Pancreas (tissue), 10 donors: ENCODE measurements at regions not wholly inside any gene's neighbourhood (a gene's known extent, or its start where the extent isn't known, plus 50 kb on each side); places are given as distances from the start of the nearest gene placed in this dataset.

Experiments used
- ATAC-seq, 4 donors: fragments of 200-7000 bp; cut with Tn5 transposase; one replicate each; pipeline versions ENCODE4 v1.8.0 to v1.9.1; 2020; ENCODE audit warnings: mild to moderate bottlenecking in 4 of 4, moderate library complexity in 4 of 4
- DNase-seq, 6 donors: peaks; one replicate each; pipeline ENCODE4 v3.0.0-alpha.2; 2020
- FAIRE-seq: peaks from 2 replicates; lab custom pipeline; 2012; peaks lifted over from hg19 to GRCh38; lab: Jason Lieb, UNC
- H3K27ac ChIP-seq, 4 donors: fragments of 200-600 bp; sonication (generic); 1 replicate in 3 of 4; 2 replicates in 1 of 4; pipeline versions ENCODE4 v1.5.0 to v1.8.0; 2020
- H3K27me3 ChIP-seq, 4 donors: fragments of 200-600 bp; one replicate each; pipeline ENCODE4 v1.8.0; 2021
- H3K36me3 ChIP-seq, 3 donors: fragments of 200-600 bp; sonication (generic) in 1 of 3; one replicate each; pipeline versions ENCODE4 v1.5.0 to v1.8.0; 2020 to 2021
- H3K4me1 ChIP-seq, 3 donors: fragments of 200-600 bp; one replicate each; pipeline ENCODE4 v1.8.0; 2021
- H3K4me3 ChIP-seq, 4 donors: fragments of 200-600 bp; sonication (generic) in 2 of 4; one replicate each; pipeline versions ENCODE4 v1.5.0 to v1.8.0; 2020 to 2021
- H3K9me3 ChIP-seq, 4 donors: fragments of 200-600 bp; one replicate each; pipeline ENCODE4 v1.8.0; 2021
- WGBS, 2 donors: extraction: QIAGEN DNeasy Blood & Tissue Kit; methylation state at CpG; one replicate each; pipeline ENCODE4 v1.1.7; 2013; 5-methylcytosine and 5-hydroxymethylcytosine counted together
- intact Hi-C, 3 donors: fragments of 100-400 bp; cut with DNase I; formaldehyde crosslinking; loops; one replicate each; pipeline versions ENCODE4 v1.11.1 to v1.14.2; 2022
- TF ChIP-seq, protein P1 (sequence below), 4 donors: fragments of 200-600 bp; sonication (generic) in 3 of 4; IDR thresholded peaks; one replicate each; pipeline versions ENCODE4 v1.5.0 to v1.8.0; 2021; ENCODE audit warnings: antibody characterized with exemption in 4 of 4
- donor health status: healthy with polysubstance abuse.
- donor health status: DM: no; HTN: no; CAD: no; lungs with moderate emphysema.
- donor health status: DM: no; HTN: no; CAD: no.
- donor health status: control.
- donor health status: control.
- donor health status: Bipolar disorder and iron deficiency.
- donor health status: DM: yes; HTN: yes; CAD: no.
- donor health status: DM: no; HTN: no; CAD: no.
- donor health status: DM: no; HTN: no; CAD: no.
- donor health status: DM: yes; HTN: yes; CAD: no.

- Histone ChIP-seq H3K4me3 (no peak overlapping the region), H3K36me3 (no peaks in the 10 kb centered on the region), H3K9me3 (no peaks in the 10 kb centered on the region), H3K4me1 (no peaks in the 10 kb centered on the region), H3K27ac (no peak overlapping the region), H3K27me3 (no peaks in the 10 kb centered on the region)
- ATAC-seq (no peak), DNase-seq (no peak), FAIRE-seq (no peak)
- intact Hi-C loops = no loop called here
- WGBS, 2 donors = 42 to 45% methylated on average over 5 of the region's 5 CpGs
- TF ChIP-seq, protein P1, sequence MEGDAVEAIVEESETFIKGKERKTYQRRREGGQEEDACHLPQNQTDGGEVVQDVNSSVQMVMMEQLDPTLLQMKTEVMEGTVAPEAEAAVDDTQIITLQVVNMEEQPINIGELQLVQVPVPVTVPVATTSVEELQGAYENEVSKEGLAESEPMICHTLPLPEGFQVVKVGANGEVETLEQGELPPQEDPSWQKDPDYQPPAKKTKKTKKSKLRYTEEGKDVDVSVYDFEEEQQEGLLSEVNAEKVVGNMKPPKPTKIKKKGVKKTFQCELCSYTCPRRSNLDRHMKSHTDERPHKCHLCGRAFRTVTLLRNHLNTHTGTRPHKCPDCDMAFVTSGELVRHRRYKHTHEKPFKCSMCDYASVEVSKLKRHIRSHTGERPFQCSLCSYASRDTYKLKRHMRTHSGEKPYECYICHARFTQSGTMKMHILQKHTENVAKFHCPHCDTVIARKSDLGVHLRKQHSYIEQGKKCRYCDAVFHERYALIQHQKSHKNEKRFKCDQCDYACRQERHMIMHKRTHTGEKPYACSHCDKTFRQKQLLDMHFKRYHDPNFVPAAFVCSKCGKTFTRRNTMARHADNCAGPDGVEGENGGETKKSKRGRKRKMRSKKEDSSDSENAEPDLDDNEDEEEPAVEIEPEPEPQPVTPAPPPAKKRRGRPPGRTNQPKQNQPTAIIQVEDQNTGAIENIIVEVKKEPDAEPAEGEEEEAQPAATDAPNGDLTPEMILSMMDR (IDR thresholded peaks at IDR 0.05) = no peak
Observed at GRCh38 chr13:85545771-85546170, 253.4 kb downstream of the SLITRK6 start.

GRCh38 chr13:85544756-85545155 is 254.5 kb downstream of the SLITRK6 start:
- H3K27ac ChIP-seq = no peak overlapping the region
- DNase-seq = no peak
- FAIRE-seq = no peak
- H3K9me3 ChIP-seq = no peaks in the 10 kb centered on the region
- ATAC-seq = no peak
- no peak overlapping the region for H3K4me3 ChIP-seq
- intact Hi-C loops = no loop called here
- TF ChIP-seq, protein P1 (IDR thresholded peaks at IDR 0.05) = no peak
- 63 to 73% methylated on average over 1 of the region's 1 CpG for WGBS, 2 donors
- no peaks in the 10 kb centered on the region for H3K4me1 ChIP-seq
- no peaks in the 10 kb centered on the region for H3K27me3 ChIP-seq
- no peaks in the 10 kb centered on the region for H3K36me3 ChIP-seq

GRCh38 chr13:85543144-85543543 is 256.1 kb downstream of the SLITRK6 start:
- FAIRE-seq (no peak), DNase-seq (no peak), ATAC-seq (no peak)
- Histone ChIP-seq H3K27me3 (no peaks in the 10 kb centered on the region), H3K36me3 (no peaks in the 10 kb centered on the region), H3K4me1 (no peaks in the 10 kb centered on the region), H3K4me3 (no peak overlapping the region), H3K27ac (no peak overlapping the region), H3K9me3 (no peaks in the 10 kb centered on the region)
- TF ChIP-seq, protein P1 (IDR thresholded peaks at IDR 0.05) = no peak
- intact Hi-C loops = no loop called here
- WGBS, 2 donors = 48 to 55% methylated on average over 2 of the region's 2 CpGs

DNA sequence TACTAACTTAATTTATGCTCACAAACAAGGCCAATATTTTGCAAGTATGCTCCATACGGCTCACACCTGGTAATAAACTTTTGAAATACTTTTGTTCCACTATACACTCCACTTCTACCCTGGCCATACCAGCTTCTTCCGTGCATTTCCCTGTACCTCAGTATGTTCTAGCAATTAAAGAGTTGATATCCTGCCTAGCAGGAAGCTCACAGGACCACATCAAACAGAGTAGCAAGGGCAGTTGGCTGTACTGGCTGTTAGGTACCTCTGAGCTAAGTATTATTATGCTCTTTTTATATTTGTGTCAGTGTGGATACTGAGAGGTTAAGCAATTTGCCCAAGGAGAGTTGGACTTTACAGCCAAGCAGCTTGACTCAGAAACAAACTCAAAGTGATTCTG is 257.7 kb downstream of the SLITRK6 start:
- TF ChIP-seq, protein P1 (IDR thresholded peaks at IDR 0.05) = no peak
- Histone ChIP-seq H3K27me3 (no peaks in the 10 kb centered on the region), H3K9me3 (no peaks in the 10 kb centered on the region), H3K36me3 (no peaks in the 10 kb centered on the region), H3K4me3 (no peak overlapping the region), H3K4me1 (no peaks in the 10 kb centered on the region), H3K27ac (no peak overlapping the region)
- no peak for FAIRE-seq
- 60 to 66% methylated on average over 2 of the region's 2 CpGs for WGBS, 2 donors
- DNase-seq = no peak
- intact Hi-C loops = no loop called here
- no peak for ATAC-seq

- no peak for FAIRE-seq
- 36 to 50% methylated on average over 4 of the region's 4 CpGs for WGBS, 2 donors
Observed at GRCh38 chr13:85538957-85539356, 260.3 kb downstream of the SLITRK6 start.

More at GRCh38 chr13:85538957-85539356, 260.3 kb downstream of the SLITRK6 start:
- H3K36me3 ChIP-seq = no peaks in the 10 kb centered on the region
- H3K4me1 ChIP-seq = no peaks in the 10 kb centered on the region
- H3K27me3 ChIP-seq = no peaks in the 10 kb centered on the region
- no peak for ATAC-seq
- DNase-seq = no peak
- H3K4me3 ChIP-seq = no peak overlapping the region
- TF ChIP-seq, protein P1 (IDR thresholded peaks at IDR 0.05) = no peak
- intact Hi-C loops = no loop called here
- no peak overlapping the region for H3K27ac ChIP-seq
- H3K9me3 ChIP-seq = no peaks in the 10 kb centered on the region
